Panc1 (cell line): ENCODE measurements at regions not wholly inside any gene's neighbourhood (a gene's known extent, or its start where the extent isn't known, plus 50 kb on each side); places are given as distances from the start of the nearest gene placed in this dataset.

Experiments used
- ATAC-seq: fragments of 200-7000 bp; cut with Tn5 transposase; 2 replicates; pipeline ENCODE4 v1.9.1; 2020; ENCODE audit warnings: mild to moderate bottlenecking, moderate library complexity
- BruUV-seq: library from RNA; stranded (reverse); fragments of 400-500 nt; replicated peaks from 2 replicates; lab custom pipeline; 2021; lab: Mats Ljungman, UMichigan
- CTCF ChIA-PET: fragments of 300-600 bp; sonication (Branson Sonifier 250); formaldehyde crosslinking; loops from one replicate; lab custom pipeline; 2022; ENCODE audit warnings: antibody characterized with exemption; lab: Charles Lee
- POLR2A ChIA-PET: fragments of 300-600 bp; sonication (Branson Sonifier 250); formaldehyde crosslinking; loops from one replicate; lab custom pipeline; 2022; ENCODE audit warnings: antibody characterized with exemption; lab: Charles Lee
- DNase-seq: peaks from one replicate; pipeline ENCODE4 v3.0.0-alpha.2; 2010; ENCODE audit warnings: low read depth, low spot score
- H3K27ac ChIP-seq: 2 replicates; pipeline ENCODE4 v1.5.1; 2011; ENCODE audit warnings: mild to moderate bottlenecking, low read length, inconsistent platforms
- H3K27me3 ChIP-seq: fragments of 200-500 bp; sonication (Bioruptor generic); 2 replicates; pipeline ENCODE4 v1.6.0; 2014; ENCODE audit warnings: low read length, inconsistent platforms; ENCODE audit not compliant: control insufficient read depth, insufficient read depth
- H3K36me3 ChIP-seq: fragments of 200-500 bp; sonication (Bioruptor generic); 2 replicates; pipeline ENCODE4 v1.5.1; 2014; ENCODE audit warnings: inconsistent platforms, mild to moderate bottlenecking, low read length, moderate library complexity; ENCODE audit not compliant: control insufficient read depth, insufficient read depth
- H3K4me1 ChIP-seq: 2 replicates; pipeline ENCODE4 v1.5.1; 2011; ENCODE audit warnings: inconsistent platforms, mild to moderate bottlenecking, low read length, moderate library complexity; ENCODE audit not compliant: control insufficient read depth, insufficient read depth
- H3K4me3 ChIP-seq, 2 experiments: 2 replicates each; pipeline ENCODE4 v1.5.1; 2011 to 2012; ENCODE audit warnings: low read depth in 2 of 2, low read length in 2 of 2, mild to moderate bottlenecking in 2 of 2, inconsistent platforms in 1 of 2, moderate library complexity in 1 of 2
- H3K9me3 ChIP-seq: fragments of 200-500 bp; sonication (Bioruptor generic); 2 replicates; pipeline ENCODE4 v1.5.1; 2014; ENCODE audit warnings: low read depth, mild to moderate bottlenecking, inconsistent platforms, low read length, moderate library complexity; ENCODE audit not compliant: control insufficient read depth, insufficient read depth
- POLR2AphosphoS5 ChIP-seq: IDR thresholded peaks from 2 replicates; pipeline ENCODE4 v1.6.1; 2012; ENCODE audit warnings: mild to moderate bottlenecking, low read depth, low read length, moderate library complexity
- SIN3A ChIP-seq: IDR thresholded peaks from 2 replicates; pipeline ENCODE4 v1.6.1; 2012; ENCODE audit warnings: low read depth, mild to moderate bottlenecking, low read length, moderate library complexity, borderline replicate concordance; ENCODE audit not compliant: insufficient read depth
- TCF7L2 ChIP-seq: IDR thresholded peaks from 2 replicates; pipeline ENCODE4 v1.6.1; 2011; ENCODE audit warnings: mild to moderate bottlenecking, low read depth, low read length, inconsistent platforms
- in situ Hi-C: cut with HindIII; loops from 2 replicates; pipeline ENCODE4 v1.10.0; 2016; ENCODE audit warnings: low sequenced_read_pairs, low pct_unique_long_range_greater_than_20kb
- intact Hi-C: fragments of 100-400 bp; cut with micrococcal nuclease; formaldehyde crosslinking; loops from one replicate; pipeline ENCODE4 v1.10.0; 2022; ENCODE audit not compliant: unreplicated experiment
- TF ChIP-seq, protein P1 (sequence below), 2 experiments: IDR thresholded peaks; 2 replicates each; pipeline ENCODE4 v1.6.1; 2011 to 2012; ENCODE audit warnings: low read depth in 2 of 2, control low read depth in 1 of 2, low read length in 1 of 2, mild to moderate bottlenecking in 1 of 2, moderate library complexity in 1 of 2; ENCODE audit not compliant: insufficient read depth in 1 of 2
- TF ChIP-seq, protein P2 (sequence below): fragments of 450-650 bp; IDR thresholded peaks from 2 replicates; pipeline ENCODE4 v1.5.1; 2017; ENCODE audit warnings: mild to moderate bottlenecking

DNA sequence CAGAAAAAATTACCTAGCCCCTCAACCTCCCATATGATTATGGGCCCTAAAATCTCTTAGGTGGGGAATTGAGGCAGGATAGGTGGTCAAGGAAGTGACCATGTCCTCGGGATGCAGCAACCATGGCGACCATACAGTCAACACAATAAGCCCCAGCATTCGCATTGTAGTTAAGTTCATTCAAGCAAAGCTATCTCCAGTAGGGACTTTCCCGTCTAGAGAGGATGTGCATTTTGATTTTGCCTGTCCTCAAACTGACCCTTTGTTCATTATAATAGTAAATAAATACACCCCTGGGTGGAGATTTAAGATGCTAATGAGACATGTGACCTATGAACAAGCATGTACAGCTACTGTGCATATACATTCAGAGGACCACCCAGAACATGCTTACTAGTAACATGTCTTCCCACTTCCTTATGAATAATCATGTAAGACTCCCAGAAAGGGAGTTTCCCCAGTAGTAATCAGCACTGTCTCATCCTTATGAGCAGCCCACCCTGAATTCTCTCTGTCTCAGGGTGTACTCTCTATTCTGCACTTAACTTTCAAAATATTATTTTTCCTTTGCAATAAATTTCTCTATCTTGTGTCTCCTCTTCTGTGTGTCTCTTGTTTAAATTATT, 74.3 kb downstream of the NUDT11 start:
- POLR2A ChIA-PET: no interaction called here
- intact Hi-C loops: loop anchor here (2.0 kb wide), 1 partner anchor 85 kb away; no protein-coding TSS in a partner anchor
- no peak for ATAC-seq

DNA sequence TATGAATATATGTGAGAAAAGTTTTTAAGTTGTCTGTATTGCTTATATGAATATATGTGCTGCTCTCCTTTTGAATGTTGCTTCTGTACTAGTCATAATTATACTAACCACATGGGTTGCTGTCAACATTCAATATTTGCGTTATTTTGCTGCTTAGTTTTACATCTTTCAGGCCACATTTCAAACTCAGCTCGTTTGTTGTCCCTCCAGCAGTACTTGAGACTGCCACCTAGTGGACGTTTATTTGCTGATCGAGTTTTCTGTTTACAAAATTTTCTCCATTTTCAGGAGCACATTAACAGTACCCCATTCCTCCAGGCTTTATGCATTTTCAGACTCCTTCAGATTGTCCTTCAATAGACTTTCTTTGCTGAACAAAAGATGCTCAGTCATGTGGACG, 75.8 kb downstream of the NUDT11 start:
- H3K36me3 ChIP-seq: no peaks in the 10 kb centered on the region
- DNase-seq (peak; percentile 7), ATAC-seq (no peak)
- H3K27ac ChIP-seq: no peak overlapping the region
- ChIA-PET POLR2A (interaction anchor here (0.5 kb wide), 1 partner anchor 334 kb away, joined by 3 read pairs; no protein-coding TSS in a partner anchor), CTCF (interaction anchor here (1.0 kb wide), 1 partner anchor 84 kb away, joined by 14 read pairs; no protein-coding TSS in a partner anchor)
- no peak overlapping the region for H3K4me3 ChIP-seq
- H3K4me1 ChIP-seq: no peaks in the 10 kb centered on the region
- intact Hi-C loops: loop anchor here (2.0 kb wide), 1 partner anchor 84 kb away; no protein-coding TSS in a partner anchor
- BruUV-seq: no TSS peak
- TF ChIP-seq, protein P1, sequence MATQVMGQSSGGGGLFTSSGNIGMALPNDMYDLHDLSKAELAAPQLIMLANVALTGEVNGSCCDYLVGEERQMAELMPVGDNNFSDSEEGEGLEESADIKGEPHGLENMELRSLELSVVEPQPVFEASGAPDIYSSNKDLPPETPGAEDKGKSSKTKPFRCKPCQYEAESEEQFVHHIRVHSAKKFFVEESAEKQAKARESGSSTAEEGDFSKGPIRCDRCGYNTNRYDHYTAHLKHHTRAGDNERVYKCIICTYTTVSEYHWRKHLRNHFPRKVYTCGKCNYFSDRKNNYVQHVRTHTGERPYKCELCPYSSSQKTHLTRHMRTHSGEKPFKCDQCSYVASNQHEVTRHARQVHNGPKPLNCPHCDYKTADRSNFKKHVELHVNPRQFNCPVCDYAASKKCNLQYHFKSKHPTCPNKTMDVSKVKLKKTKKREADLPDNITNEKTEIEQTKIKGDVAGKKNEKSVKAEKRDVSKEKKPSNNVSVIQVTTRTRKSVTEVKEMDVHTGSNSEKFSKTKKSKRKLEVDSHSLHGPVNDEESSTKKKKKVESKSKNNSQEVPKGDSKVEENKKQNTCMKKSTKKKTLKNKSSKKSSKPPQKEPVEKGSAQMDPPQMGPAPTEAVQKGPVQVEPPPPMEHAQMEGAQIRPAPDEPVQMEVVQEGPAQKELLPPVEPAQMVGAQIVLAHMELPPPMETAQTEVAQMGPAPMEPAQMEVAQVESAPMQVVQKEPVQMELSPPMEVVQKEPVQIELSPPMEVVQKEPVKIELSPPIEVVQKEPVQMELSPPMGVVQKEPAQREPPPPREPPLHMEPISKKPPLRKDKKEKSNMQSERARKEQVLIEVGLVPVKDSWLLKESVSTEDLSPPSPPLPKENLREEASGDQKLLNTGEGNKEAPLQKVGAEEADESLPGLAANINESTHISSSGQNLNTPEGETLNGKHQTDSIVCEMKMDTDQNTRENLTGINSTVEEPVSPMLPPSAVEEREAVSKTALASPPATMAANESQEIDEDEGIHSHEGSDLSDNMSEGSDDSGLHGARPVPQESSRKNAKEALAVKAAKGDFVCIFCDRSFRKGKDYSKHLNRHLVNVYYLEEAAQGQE (IDR thresholded peaks at IDR 0.05; ENCODE audit: insufficient read depth in 1 of 2, low read depth in 2 of 2, low read length in 1 of 2): no peak
- TF ChIP-seq, protein P2, sequence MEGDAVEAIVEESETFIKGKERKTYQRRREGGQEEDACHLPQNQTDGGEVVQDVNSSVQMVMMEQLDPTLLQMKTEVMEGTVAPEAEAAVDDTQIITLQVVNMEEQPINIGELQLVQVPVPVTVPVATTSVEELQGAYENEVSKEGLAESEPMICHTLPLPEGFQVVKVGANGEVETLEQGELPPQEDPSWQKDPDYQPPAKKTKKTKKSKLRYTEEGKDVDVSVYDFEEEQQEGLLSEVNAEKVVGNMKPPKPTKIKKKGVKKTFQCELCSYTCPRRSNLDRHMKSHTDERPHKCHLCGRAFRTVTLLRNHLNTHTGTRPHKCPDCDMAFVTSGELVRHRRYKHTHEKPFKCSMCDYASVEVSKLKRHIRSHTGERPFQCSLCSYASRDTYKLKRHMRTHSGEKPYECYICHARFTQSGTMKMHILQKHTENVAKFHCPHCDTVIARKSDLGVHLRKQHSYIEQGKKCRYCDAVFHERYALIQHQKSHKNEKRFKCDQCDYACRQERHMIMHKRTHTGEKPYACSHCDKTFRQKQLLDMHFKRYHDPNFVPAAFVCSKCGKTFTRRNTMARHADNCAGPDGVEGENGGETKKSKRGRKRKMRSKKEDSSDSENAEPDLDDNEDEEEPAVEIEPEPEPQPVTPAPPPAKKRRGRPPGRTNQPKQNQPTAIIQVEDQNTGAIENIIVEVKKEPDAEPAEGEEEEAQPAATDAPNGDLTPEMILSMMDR: peak; percentile 74
- no peaks in the 10 kb centered on the region; the same call in 1 of the 2 replicates for H3K27me3 ChIP-seq
- in situ Hi-C loops: no loop called here
- no peaks in the 10 kb centered on the region for H3K9me3 ChIP-seq

More for the DNA sequence above, 74.3 kb downstream of the NUDT11 start:
- Histone ChIP-seq H3K27me3 (no peaks in the 10 kb centered on the region; the same call in 1 of the 2 replicates), H3K27ac (no peak overlapping the region), H3K9me3 (no peaks in the 10 kb centered on the region), H3K36me3 (no peaks in the 10 kb centered on the region), H3K4me1 (no peaks in the 10 kb centered on the region), H3K4me3 (no peak overlapping the region)
- CTCF ChIA-PET: interaction anchor here (0.8 kb wide), 1 partner anchor 85 kb away, joined by 4 read pairs; no protein-coding TSS in a partner anchor
- no peak for DNase-seq
- TF ChIP-seq, protein P1 (IDR thresholded peaks at IDR 0.05; ENCODE audit: insufficient read depth in 1 of 2, low read depth in 2 of 2, low read length in 1 of 2): no peak
- TF ChIP-seq POLR2AphosphoS5 (no peak), SIN3A (no peak), TCF7L2 (no peak)
- TF ChIP-seq, protein P2: no peak
- BruUV-seq: no TSS peak
- in situ Hi-C loops: no loop called here
